HG02943 (cell line): ENCODE measurements at regions not wholly inside any gene's neighbourhood (a gene's known extent, or its start where the extent isn't known, plus 50 kb on each side); places are given as distances from the start of the nearest gene placed in this dataset.

Experiments used
- ATAC-seq: cut with Tn5 transposase; IDR thresholded peaks from one replicate; pipeline ENCODE4 v1.9.1; 2021; ENCODE audit warnings: mild to moderate bottlenecking, low read depth, moderate library complexity; ENCODE audit not compliant: unreplicated experiment

DNA sequence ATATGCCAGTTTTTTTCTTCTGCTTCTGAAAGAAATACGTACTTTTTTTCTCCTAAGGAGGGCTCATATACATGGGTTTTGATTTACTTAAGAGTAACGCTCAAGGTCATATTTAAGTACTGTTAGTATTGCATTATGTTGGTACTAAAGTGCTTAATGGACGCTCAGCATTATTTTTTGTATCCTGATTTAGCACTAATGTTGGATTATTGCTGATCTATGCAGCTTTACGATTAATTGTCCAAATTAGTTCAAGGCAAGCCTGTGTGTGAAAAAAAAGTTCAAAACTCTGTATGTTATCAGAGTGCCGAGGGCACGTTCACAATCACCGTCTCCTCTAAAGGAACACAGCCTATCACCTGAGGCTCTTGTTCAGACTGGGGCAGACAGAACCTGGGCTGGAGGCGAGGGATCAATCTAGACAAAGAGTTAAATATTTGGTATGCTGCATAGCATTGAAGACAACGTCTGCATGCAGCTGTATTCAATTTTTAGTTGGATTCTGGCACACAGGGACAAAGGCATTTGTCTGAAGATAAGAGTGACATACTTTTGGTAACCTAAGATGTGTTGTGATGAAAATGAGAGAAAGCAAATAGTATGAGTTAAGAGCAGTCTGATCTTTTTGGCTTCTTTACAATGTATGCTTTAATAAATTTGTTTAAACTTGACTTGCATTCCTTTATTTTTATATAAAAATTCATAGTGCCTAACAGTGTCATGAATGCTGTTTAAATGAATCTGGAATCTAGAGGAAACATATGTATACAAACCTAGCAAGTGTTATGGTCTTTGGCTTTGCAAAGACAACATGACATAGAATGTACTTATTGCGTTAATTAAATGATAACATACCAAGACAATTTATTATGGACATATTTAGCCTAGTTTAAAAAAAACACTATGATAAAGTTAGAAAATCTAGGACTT lies 341.2 kb downstream of the SAMD5 start:
- ATAC-seq, result no peak

DNA sequence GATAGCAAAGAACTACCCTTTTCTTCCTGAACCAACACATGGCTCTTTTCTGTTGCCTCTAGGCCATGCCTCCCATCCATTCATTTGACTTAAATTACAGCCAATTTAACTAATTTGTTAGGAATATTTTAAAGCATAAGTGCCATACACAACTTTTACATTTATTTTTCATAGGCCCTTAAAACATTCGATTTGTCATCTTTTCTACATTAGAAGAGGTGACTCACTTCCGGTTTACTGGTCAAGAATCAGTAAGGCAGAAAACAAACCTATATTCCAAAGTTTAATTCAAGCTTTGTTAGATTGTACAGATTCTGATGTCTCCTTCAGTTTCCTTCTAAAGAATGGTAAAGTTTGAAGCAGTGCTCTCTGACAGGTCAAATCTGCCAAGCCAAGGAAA lies 344.3 kb downstream of the SAMD5 start:
- no peak for ATAC-seq

DNA sequence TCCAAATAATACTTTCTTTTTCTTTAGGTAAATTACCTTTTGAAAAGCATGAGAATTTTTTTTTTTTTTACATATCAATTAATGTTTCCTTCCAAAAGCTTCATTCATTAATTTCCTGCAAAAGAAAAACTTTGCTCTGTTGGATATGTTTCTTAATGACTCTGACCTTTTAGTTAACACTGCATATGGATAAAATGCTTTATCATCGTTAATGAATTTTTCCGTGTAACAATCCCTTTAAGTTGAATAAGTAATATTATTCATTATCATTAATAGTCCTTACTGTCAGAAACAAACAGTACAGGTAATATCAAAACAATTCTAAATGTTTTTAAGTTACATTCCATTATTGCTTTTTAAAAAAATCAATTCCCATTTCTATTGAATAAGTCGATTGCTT lies 345.1 kb downstream of the SAMD5 start:
- ATAC-seq, result no peak

DNA sequence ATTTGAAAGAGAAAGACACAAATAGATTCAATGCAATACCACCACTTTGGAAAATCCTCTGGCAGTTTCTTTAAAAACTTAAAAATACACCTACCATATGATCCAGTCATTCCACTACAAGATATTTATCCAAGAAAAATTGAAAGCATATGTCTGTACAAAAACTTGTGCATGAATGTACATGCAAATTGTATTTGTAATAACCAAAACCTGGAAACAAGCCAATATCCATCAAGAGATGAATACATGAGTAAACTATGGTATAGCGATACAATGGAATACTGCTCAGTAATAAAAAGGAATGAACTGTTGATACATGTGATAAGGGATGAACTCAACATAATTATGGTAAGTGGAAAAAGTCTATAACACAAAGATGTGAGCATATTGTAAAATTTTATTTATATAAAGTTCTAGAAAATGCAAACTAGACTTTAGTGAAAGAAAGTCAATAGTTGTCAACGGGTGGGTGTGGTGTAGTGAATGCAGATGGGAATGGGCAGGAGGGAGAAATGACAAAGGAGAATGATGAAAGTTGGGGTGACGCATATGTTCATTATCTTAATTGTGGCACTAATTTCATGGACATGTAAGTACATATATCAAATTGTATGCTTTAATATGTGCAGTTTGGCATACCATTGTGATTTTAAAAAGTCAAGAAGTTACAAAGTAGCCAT lies 347.5 kb downstream of the SAMD5 start:
- ATAC-seq, result no peak

DNA sequence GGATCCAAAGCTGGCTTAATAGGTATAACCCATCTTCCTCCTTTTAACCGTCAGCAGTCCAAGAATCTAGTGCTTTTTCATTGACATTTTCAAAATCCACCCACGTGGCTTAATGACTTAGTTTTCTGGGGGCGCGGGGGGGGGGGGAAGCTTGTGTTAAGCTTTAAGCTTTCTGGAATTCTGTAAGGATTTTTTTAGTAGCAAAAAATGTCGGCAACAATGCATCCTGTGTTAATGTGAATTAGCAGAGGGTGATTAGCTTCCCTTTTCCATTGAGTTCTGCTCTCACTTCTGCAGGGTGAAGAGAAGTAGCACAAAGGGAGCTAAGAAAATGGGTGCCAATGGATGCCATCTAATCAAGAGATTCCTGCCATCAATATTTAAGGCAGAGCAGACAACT lies 348.2 kb downstream of the SAMD5 start:
- no peak for ATAC-seq

DNA sequence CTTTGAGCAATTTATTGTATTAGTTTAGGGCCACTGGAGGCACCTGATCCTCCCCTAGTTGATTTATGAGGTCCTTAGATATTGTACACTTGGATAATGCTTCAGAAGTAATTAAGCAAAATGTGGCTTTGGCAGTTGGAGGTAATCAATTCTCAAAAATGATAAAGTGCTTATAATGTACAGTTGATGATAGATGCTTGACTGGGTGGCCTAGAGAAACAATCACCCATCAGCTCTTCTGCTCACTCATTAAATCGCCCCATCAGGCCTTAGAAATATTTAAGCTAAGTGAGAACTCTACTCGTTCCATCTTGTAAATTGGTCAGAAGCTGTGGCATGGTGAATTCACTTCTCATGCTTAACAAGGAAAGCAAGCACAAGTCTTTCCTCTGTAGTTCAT lies 349.9 kb downstream of the SAMD5 start:
- no peak for ATAC-seq

DNA sequence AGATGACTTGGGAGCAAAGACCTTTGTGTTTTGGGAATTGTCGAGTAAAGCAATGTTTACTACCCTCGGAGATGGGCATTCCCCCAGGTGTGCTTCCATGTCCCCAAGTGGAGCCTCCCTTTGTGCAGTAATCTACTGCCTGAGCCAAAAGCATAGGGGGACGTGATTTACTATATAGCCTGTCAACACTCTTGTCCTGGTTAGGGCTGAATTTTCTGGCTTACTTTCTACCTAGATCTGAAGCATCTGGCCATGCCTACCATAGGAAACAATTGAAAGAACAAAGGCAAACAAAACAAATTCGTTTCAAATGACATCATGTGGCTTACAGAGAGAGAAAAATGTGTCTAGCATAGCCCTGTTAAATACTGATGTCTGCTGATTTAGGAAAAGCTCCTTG lies 350.6 kb downstream of the SAMD5 start:
- ATAC-seq, result no peak

DNA sequence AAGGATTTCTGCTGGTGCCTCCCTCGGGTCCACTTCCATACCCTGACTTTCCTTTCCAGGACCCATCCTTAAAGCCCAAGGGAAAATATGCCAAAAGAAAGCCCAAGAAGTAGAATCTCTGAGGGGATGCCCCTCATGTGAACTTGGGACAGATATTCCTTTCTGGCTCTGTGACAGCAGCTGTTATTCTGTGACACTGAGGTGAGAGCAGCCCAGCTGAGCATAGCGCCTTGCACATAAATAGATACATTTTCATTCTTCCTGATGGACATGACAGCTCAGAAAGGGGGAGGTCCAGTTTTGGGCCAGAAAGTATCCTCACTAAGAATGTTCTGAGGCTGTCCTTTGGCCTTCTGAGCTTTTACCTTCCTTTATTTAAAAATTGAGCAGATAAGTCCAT lies 353.2 kb downstream of the SAMD5 start:
- no peak for ATAC-seq

DNA sequence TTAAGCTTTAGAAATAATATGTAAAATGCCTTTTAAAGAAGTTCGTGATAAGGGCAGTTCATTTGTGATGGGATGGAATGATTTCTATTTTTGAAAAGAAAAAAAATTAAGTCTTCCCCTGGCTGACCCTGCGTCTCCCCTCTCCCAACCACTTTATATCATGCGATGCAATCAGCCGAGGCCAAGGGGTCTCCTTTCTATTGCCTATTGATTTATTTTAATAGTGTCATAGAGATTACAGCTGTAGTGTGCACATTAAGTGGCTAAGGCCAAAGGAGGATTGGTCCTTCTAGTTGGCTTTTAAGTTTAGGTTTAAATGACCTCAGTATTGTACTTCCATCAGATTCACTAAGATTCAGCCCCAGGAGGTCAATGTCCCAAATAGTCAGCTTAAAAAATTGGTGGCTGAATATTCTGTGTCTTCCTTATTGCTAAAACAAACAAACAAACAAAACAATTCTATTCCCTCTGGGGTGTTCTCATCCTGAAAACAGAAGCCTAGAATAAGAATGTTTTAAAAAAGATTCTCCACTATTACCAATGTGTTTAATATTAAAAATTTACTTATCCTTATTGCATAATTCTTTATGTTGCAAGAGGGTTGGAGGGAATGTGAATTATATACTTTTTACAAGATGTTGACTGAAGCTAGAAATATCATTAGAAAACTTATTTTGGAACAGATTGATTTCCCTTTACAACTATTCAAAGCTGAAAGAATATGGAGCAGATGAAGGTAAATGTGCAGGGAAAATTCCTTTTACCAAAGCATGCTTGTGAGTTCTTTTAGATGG lies 359.1 kb downstream of the SAMD5 start:
- no peak for ATAC-seq

DNA sequence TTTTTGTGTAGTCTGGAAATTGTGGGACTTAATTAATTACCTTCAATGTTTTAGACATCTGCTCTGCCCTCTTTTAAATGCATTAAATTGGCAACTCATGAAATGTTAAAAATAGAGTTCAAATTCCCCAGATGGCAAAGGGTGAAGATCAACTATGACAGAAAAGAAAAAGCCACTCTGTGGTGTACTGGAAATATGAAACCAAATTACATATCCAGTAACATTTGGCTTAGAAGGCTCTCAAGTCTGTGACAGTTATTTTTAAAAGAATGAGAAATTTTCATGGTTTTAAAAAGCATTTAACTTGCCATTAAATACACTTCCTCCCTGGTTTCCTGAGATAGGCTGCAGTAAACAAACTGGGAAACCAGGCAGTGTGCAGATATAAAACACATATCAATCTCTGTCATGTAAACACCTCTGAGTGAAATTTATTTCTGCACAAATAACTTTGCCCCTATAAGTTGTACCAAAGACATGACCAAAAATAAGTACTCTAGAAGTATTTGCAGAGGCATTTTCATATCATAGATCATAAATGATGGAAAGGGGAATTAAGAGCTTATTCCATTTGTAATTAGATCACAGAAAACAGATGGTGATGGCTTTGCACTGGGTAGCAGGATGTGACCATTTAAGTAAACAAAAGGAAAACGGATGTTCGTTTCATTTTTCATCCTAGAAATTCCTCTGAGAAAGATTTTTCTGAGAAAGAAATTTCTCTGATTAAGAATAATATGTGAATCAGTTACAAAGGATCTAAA lies 360.1 kb downstream of the SAMD5 start:
- ATAC-seq, result no peak

DNA sequence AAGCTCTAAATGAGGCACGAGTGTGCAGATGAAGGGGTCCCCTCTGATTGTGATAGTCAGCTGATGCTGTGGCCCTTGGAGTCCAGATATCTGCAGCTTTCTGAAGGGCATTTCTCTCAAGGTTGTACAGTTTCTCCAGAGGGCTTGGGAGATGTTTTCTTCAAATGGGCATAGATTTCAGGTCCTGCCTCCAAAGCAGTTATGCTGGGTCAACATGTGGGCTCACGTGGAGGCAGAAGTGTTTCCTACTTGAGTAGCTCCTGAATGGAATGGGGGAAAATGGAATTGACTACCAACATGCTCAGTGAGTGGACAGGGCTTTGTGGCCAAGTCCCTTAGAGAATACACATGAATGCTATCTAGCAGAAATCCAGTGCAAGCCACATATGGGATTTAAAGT lies 360.7 kb downstream of the SAMD5 start:
- ATAC-seq, result no peak

DNA sequence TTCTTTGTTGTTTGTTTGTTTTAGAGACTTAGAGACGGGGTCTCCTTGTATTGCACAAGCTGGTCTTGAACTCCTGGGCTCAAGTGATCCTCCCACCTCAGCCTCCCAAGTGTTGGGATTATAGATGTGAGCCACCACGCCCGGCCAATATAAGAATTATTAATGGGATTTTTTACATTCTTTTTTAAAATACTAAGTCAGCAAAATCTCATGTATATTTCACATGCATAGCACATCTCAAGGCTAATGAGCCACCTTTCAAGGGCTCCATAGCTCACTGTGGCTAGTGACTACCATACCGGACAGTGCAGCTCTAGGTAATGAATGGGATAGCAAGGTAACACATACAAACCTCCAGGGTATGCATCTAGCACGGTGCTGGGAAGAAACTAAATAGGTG lies 361.4 kb downstream of the SAMD5 start:
- ATAC-seq, result no peak

DNA sequence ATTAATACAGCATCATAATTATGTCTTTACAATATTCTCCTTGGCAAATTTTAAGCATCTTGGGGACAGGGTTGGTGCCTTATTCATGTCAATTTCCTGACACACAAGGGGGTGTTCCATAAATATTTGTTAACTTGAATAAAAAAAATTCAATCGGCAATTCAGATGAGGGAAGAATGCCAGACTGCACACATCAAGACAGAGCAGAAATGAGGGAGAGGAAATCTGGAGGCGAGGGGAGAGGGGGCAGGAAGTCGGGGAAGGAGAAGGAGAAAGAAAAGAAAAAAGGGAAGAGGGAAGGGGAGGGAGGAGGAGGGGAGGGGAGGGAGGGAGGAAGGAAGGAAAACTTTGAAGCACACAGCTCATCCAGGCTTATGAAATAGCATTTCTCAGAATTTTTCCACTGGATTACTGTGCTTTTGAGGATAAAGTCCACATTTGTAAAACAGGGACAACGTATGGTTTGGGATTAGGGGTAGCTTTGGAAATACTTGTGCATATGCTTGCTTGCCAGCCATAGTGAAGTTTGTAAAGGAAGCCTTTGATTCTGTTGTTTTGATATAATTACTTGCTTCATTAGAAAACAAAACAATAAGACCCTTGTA lies 362.1 kb downstream of the SAMD5 start:
- ATAC-seq, result no peak

DNA sequence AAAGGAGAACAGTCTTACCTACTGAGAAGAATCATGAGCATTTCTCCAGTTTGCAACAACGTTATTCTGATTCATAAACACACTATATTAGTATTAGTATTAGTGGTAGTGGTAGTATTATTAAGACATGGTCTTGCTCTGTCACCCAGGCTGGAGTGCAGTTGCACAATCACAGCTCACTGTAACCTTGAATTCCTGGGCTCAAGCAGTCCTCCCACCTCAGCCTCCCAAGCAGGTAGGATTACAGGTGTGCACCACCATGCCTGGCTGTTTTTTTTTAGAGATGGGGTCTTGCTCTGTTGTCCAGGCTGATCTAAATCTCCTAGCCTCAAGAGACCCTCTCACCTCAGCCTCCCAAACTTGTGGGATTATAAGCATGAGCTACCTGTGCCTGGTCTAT lies 363.5 kb downstream of the SAMD5 start:
- no peak for ATAC-seq

DNA sequence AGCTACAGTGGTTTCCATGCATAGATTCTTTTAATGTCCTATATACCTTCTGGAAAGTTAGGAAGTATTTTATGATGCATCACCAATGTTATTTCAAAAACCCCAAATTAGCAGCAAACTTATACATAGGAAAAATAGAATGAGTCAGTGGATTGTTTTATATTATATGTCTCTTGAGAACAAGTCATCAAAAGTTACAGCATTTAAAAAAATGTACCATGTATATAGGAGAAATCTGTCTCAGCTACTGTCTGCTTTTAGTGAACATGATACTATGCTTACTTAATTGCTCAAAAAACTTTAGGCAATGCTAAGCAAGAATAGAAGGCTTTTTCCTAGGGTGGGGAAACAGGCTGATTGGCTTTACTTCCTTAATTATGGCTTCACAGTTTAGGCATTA lies 365.3 kb downstream of the SAMD5 start:
- no peak for ATAC-seq

DNA sequence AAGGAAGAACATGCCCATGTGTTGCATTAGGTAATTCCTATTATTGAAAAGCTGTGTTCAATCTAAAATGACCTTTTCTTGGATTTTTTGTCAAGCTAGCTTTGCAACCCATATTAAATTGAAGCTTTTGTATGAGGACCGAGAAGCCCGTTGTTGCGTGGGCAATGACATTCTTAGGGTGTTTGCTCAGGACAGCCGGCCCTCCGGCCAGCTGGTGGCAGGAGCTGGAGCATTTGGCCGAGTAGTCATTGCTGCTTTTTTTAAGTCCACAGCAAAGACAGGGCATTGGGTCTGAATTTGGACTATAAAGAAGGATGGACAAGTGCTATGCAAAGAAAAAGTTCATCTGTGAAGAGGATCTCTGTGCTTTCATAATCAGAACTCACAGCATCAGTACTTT lies 365.8 kb downstream of the SAMD5 start:
- no peak for ATAC-seq

DNA sequence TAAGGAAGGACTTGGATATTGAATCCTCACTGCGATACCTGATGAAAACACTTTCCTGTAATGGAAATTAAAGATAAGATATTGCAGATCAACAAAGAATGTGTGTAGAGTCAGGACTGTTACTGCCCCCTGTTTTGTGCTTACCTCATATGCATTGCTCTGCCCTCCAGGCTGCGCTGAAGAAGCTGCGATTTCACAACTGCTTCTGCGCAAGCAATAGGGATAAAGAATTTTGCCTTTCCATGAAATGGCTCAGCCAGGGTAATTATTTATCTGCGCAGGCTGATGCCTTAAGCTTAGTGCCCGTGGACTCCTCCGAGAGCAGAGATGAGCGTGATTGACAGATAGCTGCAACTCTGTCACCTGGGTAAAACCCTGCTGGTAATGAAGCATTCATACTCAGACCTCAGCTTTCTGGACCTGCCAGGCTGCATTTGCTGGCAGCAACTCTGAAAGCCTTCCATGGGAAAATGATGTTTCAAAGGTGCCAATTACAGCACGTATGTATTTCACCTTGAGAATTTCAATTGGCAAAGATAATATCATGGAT lies 370.6 kb downstream of the SAMD5 start:
- no peak for ATAC-seq

DNA sequence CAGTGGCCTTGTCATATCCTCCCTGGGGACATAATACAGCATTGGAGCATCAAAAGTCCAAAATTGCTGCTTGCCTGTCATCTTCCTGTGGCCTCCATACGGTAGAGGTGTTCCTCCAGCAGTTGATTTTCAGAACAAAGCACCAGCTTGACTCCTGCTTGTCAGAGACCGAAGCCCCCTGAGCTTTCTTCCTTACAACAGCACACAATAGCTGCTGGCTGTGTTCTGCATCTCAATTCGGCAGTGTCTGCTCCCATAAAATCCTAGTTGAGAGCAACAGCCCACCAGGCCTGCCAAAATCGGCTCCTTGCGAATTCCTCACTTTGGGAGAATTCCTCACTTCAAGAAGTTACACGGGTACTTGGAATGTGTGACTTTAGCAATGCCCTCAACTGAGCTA lies 372.9 kb downstream of the SAMD5 start:
- ATAC-seq, result no peak

DNA sequence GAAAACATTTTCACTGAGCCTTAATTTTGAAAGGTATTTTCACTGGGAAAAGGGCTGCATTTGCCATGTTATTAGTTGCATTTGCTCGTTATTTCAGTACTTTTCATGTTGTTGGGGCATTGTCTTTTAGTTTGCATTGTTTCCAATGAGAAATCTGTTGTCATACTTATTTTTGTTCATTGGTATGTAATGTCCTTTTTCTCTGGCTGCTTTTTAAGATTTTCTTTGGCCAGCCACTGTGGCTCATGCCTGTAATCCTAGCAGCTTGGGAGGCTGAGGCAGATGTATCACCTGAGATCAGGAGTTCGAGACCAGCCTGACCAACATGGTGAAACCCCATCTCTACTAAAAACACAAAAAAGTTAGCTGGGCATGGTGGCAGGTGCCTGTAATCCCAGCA lies 379.9 kb downstream of the SAMD5 start:
- ATAC-seq, result no peak

DNA sequence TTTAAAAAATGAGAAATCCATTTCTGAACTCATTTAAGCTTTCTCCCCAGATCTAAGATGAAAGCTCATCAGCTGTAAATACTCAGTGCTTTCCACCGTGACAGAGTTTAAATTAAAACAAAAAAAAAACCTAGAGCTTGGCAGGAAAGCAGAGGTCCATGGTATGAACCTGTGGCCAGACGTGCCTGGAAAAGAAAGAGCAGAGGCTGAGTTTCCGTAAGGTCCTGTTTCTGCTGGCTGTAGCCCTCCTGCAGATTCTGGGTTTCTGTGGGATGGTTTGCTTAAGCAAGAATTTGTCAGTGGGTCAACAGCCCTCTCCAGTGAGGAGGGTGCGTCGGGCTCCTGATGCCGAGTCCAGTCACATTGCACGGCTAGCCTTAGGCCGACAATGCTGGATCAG lies 383.2 kb downstream of the SAMD5 start:
- no peak for ATAC-seq
